ENCODE measurements at regions not wholly inside any gene's neighbourhood (a gene's known extent, or its start where the extent isn't known, plus 50 kb on each side); places are given as distances from the start of the nearest gene placed in this dataset.
"Not testable (repeated sequence)": the region's sequence is repeated elsewhere in the genome, so short reads cannot be mapped to it uniquely, and the experiment has no call there.

DNA sequence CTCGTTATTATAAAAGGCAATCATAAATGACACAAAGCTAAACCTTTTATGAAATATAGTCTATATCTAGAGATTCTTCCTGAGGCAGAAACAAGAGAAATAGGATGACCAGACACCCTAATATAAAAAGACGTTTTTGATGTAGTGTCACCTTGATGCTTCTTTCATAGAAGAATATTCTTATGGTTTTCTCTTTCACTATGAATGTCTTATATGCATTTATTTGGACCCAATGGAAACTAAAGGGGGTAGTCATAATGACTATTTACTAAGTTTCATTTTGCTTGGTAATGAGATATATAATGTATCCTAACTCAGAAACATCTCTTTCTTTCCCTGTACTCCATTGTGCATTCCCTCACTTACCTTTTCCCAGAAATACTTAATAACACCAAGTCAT lies 393.9 kb downstream of the RAP2B start:
- no peak for DNase-seq (ENCODE audit: low read depth, low spot score)
- H3K9ac ChIP-seq (ENCODE audit: control insufficient read depth, extremely low read depth, insufficient read depth, low read length) = no peak overlapping the region
- TF ChIP-seq EZH2 (IDR thresholded peaks at IDR 0.05; ENCODE audit: low read length) = no peak
- no peak for TF ChIP-seq CTCF (optimal IDR thresholded peaks at IDR 0.05 in 1 of 3, IDR thresholded peaks at IDR 0.05 in 1 of 3, conservative IDR thresholded peaks at IDR 0.05 in 1 of 3; ENCODE audit: extremely low read depth in 1 of 3, insufficient read depth in 2 of 3, low read length in 3 of 3)
- dilution Hi-C loops (cut with MboI; ENCODE audit: extremely low pct_ligation_motif_present, low sequenced_read_pairs) = no loop called here
- H3K36me3 ChIP-seq (ENCODE audit: control insufficient read depth in 2 of 2, extremely low read depth in 1 of 2, insufficient read depth in 2 of 2, low read length in 2 of 2) = no peaks in the 10 kb centered on the region
- H3K4me1 ChIP-seq (ENCODE audit: control insufficient read depth, extremely low read depth, insufficient read depth, low read length) = no peaks in the 10 kb centered on the region
- FAIRE-seq = no peak
- no peak overlapping the region for H3K27ac ChIP-seq (ENCODE audit: control insufficient read depth, insufficient read depth, low read length)
- no peak overlapping the region for H2AFZ ChIP-seq (ENCODE audit: control insufficient read depth, low read length)
- H4K20me1 ChIP-seq (ENCODE audit: control insufficient read depth, extremely low read depth, insufficient read depth, low read length) = no peaks in the 10 kb centered on the region
- H3K9me3 ChIP-seq (ENCODE audit: control insufficient read depth, low read depth, low read length) = no peaks in the 10 kb centered on the region
- H3K4me2 ChIP-seq (ENCODE audit: control insufficient read depth, extremely low read depth, insufficient read depth, low read depth, low read length) = no peak overlapping the region
- no peaks in the 10 kb centered on the region for H3K79me2 ChIP-seq (ENCODE audit: control insufficient read depth, insufficient read depth, low read length)
- H3K4me3 ChIP-seq (ENCODE audit: control insufficient read depth in 2 of 3, extremely low read depth in 1 of 3, insufficient read depth in 2 of 3, low read depth in 1 of 3, low read length in 3 of 3) = no peak overlapping the region
- H3K27me3 ChIP-seq (ENCODE audit: control insufficient read depth, extremely low read depth, insufficient read depth, low read length) = no peaks in the 10 kb centered on the region
- H3K9me1 ChIP-seq (ENCODE audit: control insufficient read depth, extremely low read depth, insufficient read depth, low read length) = no peaks in the 10 kb centered on the region

DNA sequence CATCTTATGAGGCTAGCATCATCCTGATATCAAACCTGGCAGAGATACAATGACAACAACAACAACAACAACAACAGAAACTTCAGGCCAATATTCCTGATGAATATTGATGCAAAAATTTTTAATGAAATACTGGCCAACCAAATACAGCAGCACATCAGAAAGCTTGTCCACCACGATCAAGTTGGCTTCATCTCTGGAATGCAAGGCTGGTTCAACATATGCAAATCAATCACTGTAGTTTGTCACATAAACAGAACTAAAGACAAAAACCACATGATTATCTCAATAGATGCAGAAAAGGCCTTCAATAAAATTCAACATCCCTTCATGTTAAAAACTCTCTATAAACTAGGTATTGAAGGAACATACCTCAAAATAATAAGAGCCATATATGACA lies 397.3 kb downstream of the RAP2B start:
- H3K4me1 ChIP-seq (ENCODE audit: control insufficient read depth, extremely low read depth, insufficient read depth, low read length); H3K9ac ChIP-seq (ENCODE audit: control insufficient read depth, extremely low read depth, insufficient read depth, low read length); FAIRE-seq; dilution Hi-C loops (cut with MboI; ENCODE audit: extremely low pct_ligation_motif_present, low sequenced_read_pairs); H3K27me3 ChIP-seq (ENCODE audit: control insufficient read depth, extremely low read depth, insufficient read depth, low read length); H3K9me1 ChIP-seq (ENCODE audit: control insufficient read depth, extremely low read depth, insufficient read depth, low read length); H3K79me2 ChIP-seq (ENCODE audit: control insufficient read depth, insufficient read depth, low read length); H3K27ac ChIP-seq (ENCODE audit: control insufficient read depth, insufficient read depth, low read length); H3K9me3 ChIP-seq (ENCODE audit: control insufficient read depth, low read depth, low read length); H3K4me2 ChIP-seq (ENCODE audit: control insufficient read depth, extremely low read depth, insufficient read depth, low read depth, low read length); H2AFZ ChIP-seq (ENCODE audit: control insufficient read depth, low read length); DNase-seq (ENCODE audit: low read depth, low spot score); H4K20me1 ChIP-seq (ENCODE audit: control insufficient read depth, extremely low read depth, insufficient read depth, low read length); H3K4me3 ChIP-seq (ENCODE audit: control insufficient read depth in 2 of 3, extremely low read depth in 1 of 3, insufficient read depth in 2 of 3, low read depth in 1 of 3, low read length in 3 of 3); H3K36me3 ChIP-seq (ENCODE audit: control insufficient read depth in 2 of 2, extremely low read depth in 1 of 2, insufficient read depth in 2 of 2, low read length in 2 of 2): not testable (repeated sequence)

GRCh38 chr3:153567011-153567410 lies 405.0 kb downstream of the RAP2B start:
- H3K4me1 ChIP-seq (ENCODE audit: control insufficient read depth, extremely low read depth, insufficient read depth, low read length) = no peaks in the 10 kb centered on the region
- TF ChIP-seq CTCF (optimal IDR thresholded peaks at IDR 0.05 in 1 of 3, IDR thresholded peaks at IDR 0.05 in 1 of 3, conservative IDR thresholded peaks at IDR 0.05 in 1 of 3; ENCODE audit: extremely low read depth in 1 of 3, insufficient read depth in 2 of 3, low read length in 3 of 3) = no peak
- H3K9me3 ChIP-seq (ENCODE audit: control insufficient read depth, low read depth, low read length) = peaks cover 2% of the 10 kb centered on the region
- dilution Hi-C loops (cut with MboI; ENCODE audit: extremely low pct_ligation_motif_present, low sequenced_read_pairs) = no loop called here
- DNase-seq (ENCODE audit: low read depth, low spot score) = no peak
- no peak overlapping the region for H3K9ac ChIP-seq (ENCODE audit: control insufficient read depth, extremely low read depth, insufficient read depth, low read length)
- H3K27me3 ChIP-seq (ENCODE audit: control insufficient read depth, extremely low read depth, insufficient read depth, low read length) = no peaks in the 10 kb centered on the region
- no peak for FAIRE-seq
- H3K4me3 ChIP-seq (ENCODE audit: control insufficient read depth in 2 of 3, extremely low read depth in 1 of 3, insufficient read depth in 2 of 3, low read depth in 1 of 3, low read length in 3 of 3) = no peak overlapping the region
- H3K79me2 ChIP-seq (ENCODE audit: control insufficient read depth, insufficient read depth, low read length) = no peaks in the 10 kb centered on the region
- no peak overlapping the region for H2AFZ ChIP-seq (ENCODE audit: control insufficient read depth, low read length)
- H3K4me2 ChIP-seq (ENCODE audit: control insufficient read depth, extremely low read depth, insufficient read depth, low read depth, low read length) = no peak overlapping the region
- no peak overlapping the region for H3K27ac ChIP-seq (ENCODE audit: control insufficient read depth, insufficient read depth, low read length)
- H3K9me1 ChIP-seq (ENCODE audit: control insufficient read depth, extremely low read depth, insufficient read depth, low read length) = no peaks in the 10 kb centered on the region
- no peaks in the 10 kb centered on the region for H4K20me1 ChIP-seq (ENCODE audit: control insufficient read depth, extremely low read depth, insufficient read depth, low read length)
- H3K36me3 ChIP-seq (ENCODE audit: control insufficient read depth in 2 of 2, extremely low read depth in 1 of 2, insufficient read depth in 2 of 2, low read length in 2 of 2) = no peaks in the 10 kb centered on the region
